ENCODE measurements at regions not wholly inside any gene's neighbourhood (a gene's known extent, or its start where the extent isn't known, plus 50 kb on each side); places are given as distances from the start of the nearest gene placed in this dataset.

DNA sequence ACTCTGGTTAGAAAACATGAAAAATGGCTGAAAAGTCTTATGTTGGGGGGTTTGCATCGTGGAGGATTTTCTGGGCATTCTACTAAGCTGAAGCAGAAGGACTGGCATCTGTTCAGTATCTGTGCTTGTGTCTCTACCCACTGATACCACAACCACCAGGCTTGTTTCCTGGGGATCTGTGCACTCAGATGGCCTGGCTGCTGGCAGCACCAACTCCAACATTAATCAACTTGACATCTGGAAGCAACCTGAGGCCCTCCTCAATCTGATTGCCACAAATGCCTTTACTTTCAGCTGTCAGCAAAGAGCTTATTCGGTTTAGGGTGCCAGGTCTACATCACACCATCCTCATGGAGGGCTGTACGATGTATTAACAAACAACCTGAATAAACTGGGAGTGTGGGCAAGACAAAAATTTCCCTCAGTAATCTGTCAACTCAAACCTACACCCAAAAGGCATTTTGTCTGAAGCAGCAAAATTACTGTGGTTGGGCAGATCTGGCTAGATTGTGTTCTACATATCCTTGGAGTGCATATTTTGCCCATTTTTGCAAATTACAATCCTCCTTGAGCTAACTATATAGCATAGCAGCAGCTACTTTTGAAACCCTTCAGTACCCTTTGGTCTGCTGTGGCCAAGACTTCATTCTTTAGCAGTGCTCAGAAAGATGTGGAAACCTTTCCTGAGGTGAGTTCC, 74.6 kb downstream of the FOXD1 start:
- DNase-seq, result no peak

DNA sequence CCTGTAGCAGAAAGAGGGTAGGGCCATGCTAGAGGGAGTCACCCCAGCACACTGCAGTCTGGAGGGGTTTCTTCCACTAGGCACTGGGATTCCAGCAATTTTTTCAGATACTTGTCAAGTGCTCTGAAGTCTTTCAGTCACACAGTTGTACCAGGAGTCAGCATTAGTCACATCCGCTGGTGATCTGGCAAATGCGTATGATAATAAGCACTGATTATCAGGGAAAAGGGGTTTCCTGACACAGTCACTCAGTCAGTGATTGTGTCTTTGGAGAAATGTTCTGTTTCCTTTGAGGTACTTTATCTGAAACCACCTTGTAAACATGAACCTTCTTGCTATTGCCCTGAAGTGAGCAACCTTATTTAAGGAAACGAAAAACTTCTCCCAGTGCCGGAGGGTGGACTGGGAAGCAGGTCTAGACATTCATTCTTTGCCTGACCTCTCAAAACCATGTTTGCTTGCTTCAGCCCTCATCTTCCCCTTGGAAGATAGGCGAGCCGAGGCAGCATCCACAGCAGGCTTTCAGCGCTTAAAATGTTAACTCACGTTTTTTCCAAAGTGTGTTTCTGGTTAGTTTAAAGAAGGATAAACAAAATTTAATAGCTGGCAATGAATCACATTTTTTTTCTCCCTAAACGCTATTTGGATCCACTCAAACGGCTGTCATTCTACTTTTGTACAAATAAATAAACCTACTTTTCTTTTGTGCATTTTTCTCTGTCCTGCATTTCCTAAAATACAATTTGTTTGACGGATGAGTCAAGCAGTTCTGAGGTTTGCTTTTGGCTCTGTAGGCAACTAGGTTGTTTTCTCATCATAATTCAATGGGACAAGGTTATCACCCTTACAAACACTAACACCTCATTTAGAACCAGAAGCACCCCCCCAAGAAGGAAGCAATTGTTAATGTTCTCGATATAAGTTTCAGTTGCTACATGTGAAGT, 77.7 kb downstream of the FOXD1 start:
- DNase-seq, result no peak

- no peak for DNase-seq
Measured at GRCh38 chr5:73370095-73370494, 78.5 kb downstream of the FOXD1 start.

- DNase-seq, result no peak
Measured at GRCh38 chr5:73369278-73369677, 79.3 kb downstream of the FOXD1 start.

GRCh38 chr5:73367650-73368049, 80.9 kb downstream of the FOXD1 start:
- DNase-seq, result no peak

GRCh38 chr5:73365990-73366667, 82.4 kb downstream of the FOXD1 start:
- no peak for DNase-seq

- DNase-seq, result no peak
Measured at GRCh38 chr5:73365301-73365853, 83.2 kb downstream of the FOXD1 start.

GRCh38 chr5:73363911-73364730, 84.5 kb downstream of the FOXD1 start:
- DNase-seq, result no peak

DNA sequence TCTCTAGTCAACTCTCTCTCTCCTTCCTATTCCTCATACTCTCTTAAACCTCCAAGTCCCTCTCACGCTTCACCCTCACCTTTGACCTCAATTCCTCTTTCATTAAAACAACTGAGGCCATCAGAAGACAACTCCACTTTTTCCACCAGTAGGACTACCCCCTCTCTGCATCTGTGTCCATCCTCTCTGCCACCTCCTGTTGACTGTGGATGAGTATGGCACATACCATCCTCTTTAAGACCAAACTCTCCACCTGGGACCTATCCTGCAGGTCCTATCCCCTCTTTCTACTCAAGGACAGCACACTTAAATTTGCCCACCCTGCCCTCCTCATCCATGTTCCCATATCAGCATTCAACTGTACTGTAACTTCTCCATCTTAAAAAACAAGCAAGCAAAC, 89.2 kb downstream of the FOXD1 start:
- no peak for DNase-seq

DNA sequence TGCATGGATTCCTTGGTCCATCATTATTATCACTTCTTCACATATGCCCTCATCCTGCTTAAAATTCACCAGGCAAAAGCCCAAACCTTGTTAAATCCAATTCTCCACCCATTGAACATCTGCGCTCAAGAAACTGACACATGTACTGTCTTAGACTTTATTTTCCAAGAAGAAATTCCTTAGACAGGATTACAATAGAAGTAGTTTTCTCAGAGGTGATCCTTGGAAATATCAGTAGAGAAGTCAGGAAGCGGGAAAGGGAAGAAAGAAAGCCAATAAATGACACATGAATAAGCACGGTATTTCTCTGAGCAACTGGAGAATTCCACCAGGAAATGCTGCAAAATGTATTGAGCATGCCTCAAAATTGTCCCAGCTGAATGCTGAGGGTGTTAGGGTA, 90.2 kb downstream of the FOXD1 start:
- DNase-seq, result no peak

DNA sequence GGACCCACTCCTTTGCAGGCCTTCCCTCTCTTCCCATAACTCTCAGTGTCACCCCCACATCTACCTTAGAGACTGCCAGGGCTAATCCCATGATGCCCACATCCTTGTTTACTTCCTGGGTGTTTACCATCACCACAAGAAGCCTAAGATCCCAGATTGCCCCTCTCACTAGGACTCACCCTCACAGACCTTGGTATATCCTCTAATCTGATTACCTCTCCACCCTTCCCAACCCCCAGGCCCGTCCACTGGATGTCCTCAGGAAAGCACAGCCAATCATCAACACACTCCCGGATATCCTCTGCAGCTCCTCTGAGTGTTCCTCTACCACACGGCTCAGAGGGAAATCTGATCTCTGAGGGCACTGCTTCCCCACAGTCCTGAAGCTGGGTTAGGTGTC, 91.0 kb downstream of the FOXD1 start:
- DNase-seq, result no peak

GRCh38 chr5:73355108-73355507, 93.5 kb downstream of the FOXD1 start:
- DNase-seq, result no peak

DNA sequence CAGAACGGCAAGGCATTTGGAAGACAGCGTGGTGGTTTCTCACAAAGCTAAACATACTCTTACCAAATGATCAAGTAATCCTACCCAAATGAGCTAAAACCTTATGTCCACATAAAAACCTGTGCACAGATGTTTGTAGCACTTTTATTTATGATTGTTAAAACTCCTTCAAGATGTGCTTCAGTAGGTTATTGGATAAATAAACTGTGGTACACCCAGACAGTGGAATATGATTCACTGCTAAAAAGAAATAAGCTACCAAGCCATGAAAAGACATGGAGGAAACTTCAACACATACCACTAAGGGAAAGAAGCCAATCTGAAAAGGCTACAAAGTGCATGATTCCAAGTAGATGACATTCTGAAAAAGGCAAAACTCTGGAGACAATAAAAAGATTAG, 94.2 kb downstream of the FOXD1 start:
- no peak for DNase-seq

- no peak for DNase-seq
Measured at GRCh38 chr5:73352649-73353230, 95.8 kb downstream of the FOXD1 start.

- no peak for DNase-seq
Measured at GRCh38 chr5:73352243-73352642, 96.3 kb downstream of the FOXD1 start.

DNA sequence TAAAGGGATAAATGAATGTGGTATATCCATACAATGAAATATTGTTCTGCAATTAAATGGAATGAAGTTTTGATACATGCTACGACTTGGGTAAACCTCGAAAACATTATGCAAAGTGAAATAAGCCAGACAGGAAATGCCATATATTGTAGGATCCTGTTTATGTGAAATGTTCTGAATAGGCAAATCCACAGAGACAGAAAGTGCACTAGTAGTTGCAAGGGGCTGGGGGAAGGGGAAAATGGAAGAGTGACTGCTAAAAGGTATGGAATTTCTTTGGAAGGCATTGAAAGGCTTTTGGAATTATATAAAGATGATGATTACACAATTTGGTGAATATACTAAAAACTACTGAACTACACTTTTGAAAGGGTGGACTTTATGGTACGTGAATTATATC, 97.0 kb downstream of the FOXD1 start:
- no peak for DNase-seq

- no peak for DNase-seq
Measured at GRCh38 chr5:73346878-73347408, 101.6 kb downstream of the FOXD1 start.

GRCh38 chr5:73344835-73345234, 103.7 kb downstream of the FOXD1 start:
- no peak for DNase-seq

DNA sequence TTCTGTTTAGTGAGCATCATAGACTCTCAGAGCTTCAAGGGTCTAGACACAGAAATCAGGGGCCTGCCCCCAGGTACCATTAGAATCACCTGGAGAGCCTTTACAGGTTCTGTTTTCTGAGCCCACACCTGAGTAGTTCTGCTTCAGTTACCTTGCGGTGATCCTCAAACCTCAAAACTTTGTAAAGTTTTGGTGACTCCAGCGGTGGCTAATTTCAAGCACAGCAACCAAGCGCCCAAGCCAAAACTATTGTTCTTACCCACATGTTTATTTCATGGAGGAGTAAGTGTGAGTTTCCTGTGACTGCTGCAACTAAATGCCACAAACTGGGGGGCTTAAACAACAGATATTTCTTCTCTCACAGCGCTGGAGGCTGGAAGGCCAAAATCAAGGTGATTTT, 108.9 kb downstream of the FOXD1 start:
- DNase-seq, result no peak

- no peak for DNase-seq
Measured at GRCh38 chr5:73339051-73339575, 109.5 kb downstream of the FOXD1 start.

GRCh38 chr5:73338256-73339050, 110.1 kb downstream of the FOXD1 start:
- DNase-seq, result no peak

All from CD4-positive, alpha-beta T cell treated with Interleukin-21 for 1 hour (primary cell).